ENCODE measurements at regions not wholly inside any gene's neighbourhood (a gene's known extent, or its start where the extent isn't known, plus 50 kb on each side); places are given as distances from the start of the nearest gene placed in this dataset.

DNA sequence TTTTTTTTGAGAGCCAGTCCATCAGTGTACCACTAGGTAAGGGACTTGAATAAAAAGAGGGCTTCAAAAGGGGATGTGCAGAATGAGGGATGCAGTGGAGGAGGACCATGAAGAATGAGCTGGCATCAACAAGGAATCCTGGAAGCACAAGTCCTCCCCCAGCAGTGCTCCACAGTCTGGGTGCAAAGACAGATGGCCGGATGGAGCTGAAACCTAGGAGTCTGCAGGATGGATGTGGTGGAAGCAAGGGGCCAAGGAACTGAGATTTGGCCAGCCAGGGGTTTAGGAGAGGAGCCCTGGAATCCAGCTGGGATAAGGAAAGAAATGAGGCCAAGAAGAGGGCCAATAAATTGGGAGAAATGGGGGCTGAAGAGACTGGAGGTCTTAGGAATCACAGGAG lies 51.8 kb upstream of the RAB6C start:
- TF ChIP-seq POLR2A (IDR thresholded peaks at IDR 0.05; ENCODE audit: low read depth, low read length) (no peak), TAF1 (IDR thresholded peaks at IDR 0.05; ENCODE audit: low read depth, low read length) (no peak), POLR2AphosphoS5 (IDR thresholded peaks at IDR 0.05; ENCODE audit: low read depth, low read length) (no peak), PAX5 (IDR thresholded peaks at IDR 0.05; ENCODE audit: insufficient read depth, low read length, severe bottlenecking) (no peak), SPI1 (IDR thresholded peaks at IDR 0.05; ENCODE audit: low read depth, low read length) (no peak), POU2F2 (IDR thresholded peaks at IDR 0.05; ENCODE audit: low read depth, low read length) (no peak)
